ENCODE measurements at regions not wholly inside any gene's neighbourhood (a gene's known extent, or its start where the extent isn't known, plus 50 kb on each side); places are given as distances from the start of the nearest gene placed in this dataset.

DNA sequence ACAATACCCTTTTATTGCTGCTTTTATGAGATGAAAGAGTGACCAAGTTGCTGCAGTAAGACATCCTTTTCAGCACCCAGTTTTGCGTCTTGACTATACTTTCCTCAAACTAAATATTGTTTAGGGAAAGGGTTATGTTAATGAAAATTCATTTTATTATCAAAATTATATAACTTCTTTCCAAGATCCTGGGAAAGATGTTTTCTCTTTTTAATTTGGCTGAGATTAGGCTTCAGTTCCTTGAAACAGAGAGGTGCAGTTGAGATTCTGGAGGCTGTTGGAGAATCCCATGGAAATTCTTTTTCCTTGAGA lies 91.6 kb upstream of the KCNA3 start:
- intact Hi-C loops (cut with DNase I), result loop anchor here (5.0 to 10.0 kb wide), 3 partner anchors 134 to 241 kb away; no protein-coding TSS in a partner anchor
- Histone ChIP-seq H3K36me3 (no peaks in the 10 kb centered on the region), H3K27me3 (no peaks in the 10 kb centered on the region), H3K27ac (no peak overlapping the region), H3K4me1 (no peaks in the 10 kb centered on the region), H3K9me3 (no peaks in the 10 kb centered on the region), H3K4me3 (no peak overlapping the region), H3K9ac (ENCODE audit: low read depth in 2 of 2, low read length in 2 of 2) (no peak overlapping the region)
- DNase-seq, result no peak
- TF ChIP-seq, protein P1, sequence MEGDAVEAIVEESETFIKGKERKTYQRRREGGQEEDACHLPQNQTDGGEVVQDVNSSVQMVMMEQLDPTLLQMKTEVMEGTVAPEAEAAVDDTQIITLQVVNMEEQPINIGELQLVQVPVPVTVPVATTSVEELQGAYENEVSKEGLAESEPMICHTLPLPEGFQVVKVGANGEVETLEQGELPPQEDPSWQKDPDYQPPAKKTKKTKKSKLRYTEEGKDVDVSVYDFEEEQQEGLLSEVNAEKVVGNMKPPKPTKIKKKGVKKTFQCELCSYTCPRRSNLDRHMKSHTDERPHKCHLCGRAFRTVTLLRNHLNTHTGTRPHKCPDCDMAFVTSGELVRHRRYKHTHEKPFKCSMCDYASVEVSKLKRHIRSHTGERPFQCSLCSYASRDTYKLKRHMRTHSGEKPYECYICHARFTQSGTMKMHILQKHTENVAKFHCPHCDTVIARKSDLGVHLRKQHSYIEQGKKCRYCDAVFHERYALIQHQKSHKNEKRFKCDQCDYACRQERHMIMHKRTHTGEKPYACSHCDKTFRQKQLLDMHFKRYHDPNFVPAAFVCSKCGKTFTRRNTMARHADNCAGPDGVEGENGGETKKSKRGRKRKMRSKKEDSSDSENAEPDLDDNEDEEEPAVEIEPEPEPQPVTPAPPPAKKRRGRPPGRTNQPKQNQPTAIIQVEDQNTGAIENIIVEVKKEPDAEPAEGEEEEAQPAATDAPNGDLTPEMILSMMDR (IDR thresholded peaks at IDR 0.05), result no peak

DNA sequence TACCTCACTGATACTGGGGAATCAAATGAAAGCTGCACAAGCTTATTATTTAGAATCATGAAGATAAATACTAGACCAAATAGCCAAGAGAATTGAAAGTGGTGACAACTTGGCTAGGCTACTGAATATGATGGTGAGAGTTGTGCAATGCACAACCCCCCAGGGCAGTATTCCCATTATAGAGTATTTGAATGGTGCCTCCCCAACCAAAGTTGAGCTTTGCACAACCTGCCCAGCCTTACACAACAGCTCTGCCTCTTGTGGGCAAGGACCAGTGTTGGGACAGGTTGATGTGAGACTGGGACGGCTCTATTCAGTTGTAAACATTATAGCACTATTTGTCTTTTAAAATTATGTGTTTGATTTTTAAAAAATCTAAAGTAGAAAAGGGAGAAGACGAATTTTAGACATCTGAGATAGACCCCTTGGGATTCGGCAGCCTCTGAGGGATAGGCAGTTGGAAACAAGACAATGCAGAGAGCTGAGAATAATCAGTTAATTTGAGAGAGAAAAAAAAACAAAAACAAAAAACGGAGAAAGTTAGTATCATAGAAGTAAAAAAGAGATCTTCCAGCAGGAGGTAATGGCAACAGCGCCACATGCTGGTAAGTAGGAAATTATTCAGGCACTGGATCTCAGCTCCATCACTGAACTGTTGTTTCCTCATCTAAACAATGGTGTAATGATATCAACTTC lies 91.0 kb upstream of the KCNA3 start:
- Histone ChIP-seq H3K36me3 (no peaks in the 10 kb centered on the region), H3K27me3 (no peaks in the 10 kb centered on the region), H3K4me1 (no peaks in the 10 kb centered on the region), H3K4me3 (no peak overlapping the region), H3K9me3 (no peaks in the 10 kb centered on the region), H3K9ac (ENCODE audit: low read depth in 2 of 2, low read length in 2 of 2) (no peak overlapping the region), H3K27ac (no peak overlapping the region)
- TF ChIP-seq, protein P1 (IDR thresholded peaks at IDR 0.05), result peak; percentile 63
- peak; percentile 20 for DNase-seq
- intact Hi-C loops (cut with DNase I), result loop anchor here (5.0 to 10.0 kb wide), 3 partner anchors 133 to 241 kb away; no protein-coding TSS in a partner anchor

DNA sequence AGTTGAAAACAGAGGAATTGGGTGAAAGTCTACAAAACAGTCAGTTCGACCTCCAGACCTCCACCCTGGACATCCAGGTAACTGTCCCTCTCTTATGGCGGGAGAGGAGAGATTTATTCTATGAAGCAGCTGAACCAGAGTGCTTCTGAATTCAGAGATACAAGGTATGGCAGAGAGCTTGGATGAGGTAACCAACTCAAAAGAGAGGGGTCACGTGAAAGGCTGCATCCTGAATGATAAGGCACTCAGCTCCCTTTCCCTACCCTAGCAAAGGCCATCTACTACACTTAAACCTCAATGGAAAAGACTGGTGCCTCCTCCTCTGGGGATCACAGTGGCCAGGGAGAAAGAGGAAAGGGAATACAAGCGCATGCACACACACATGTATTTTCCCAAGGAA lies 88.4 kb upstream of the KCNA3 start:
- TF ChIP-seq, protein P1 (IDR thresholded peaks at IDR 0.05), result no peak
- H3K27ac ChIP-seq, result no peak overlapping the region
- H3K9me3 ChIP-seq, result no peaks in the 10 kb centered on the region
- no peak overlapping the region for H3K4me3 ChIP-seq
- intact Hi-C loops (cut with DNase I), result loop anchor here (10.0 kb wide), 1 partner anchor 238 kb away; no protein-coding TSS in a partner anchor
- no peaks in the 10 kb centered on the region for H3K27me3 ChIP-seq
- no peak for DNase-seq
- no peak overlapping the region for H3K9ac ChIP-seq (ENCODE audit: low read depth in 2 of 2, low read length in 2 of 2)
- H3K4me1 ChIP-seq, result no peaks in the 10 kb centered on the region
- no peaks in the 10 kb centered on the region for H3K36me3 ChIP-seq

DNA sequence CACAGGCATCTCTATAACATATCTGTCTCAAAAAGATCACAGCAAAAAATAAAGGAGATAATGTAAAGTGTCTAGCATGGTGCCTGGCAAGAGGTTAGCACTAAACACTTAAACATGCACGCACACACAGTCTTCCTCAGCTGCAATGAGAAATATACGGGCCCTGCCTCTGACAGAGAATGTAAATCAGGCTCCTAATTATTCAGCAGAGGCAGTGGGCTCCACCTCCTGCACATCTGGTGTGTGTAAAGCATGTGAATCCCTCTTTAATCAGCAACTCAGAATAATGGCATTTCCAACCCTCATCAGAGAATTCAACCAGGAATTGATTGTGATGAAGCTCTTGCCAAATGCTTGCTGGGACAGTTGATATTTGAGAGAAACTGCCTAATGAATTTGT lies 85.6 kb upstream of the KCNA3 start:
- no peaks in the 10 kb centered on the region for H3K4me1 ChIP-seq
- H3K36me3 ChIP-seq, result no peaks in the 10 kb centered on the region
- H3K27me3 ChIP-seq, result no peaks in the 10 kb centered on the region
- no peak overlapping the region for H3K4me3 ChIP-seq
- no peaks in the 10 kb centered on the region for H3K9me3 ChIP-seq
- TF ChIP-seq, protein P1 (IDR thresholded peaks at IDR 0.05), result no peak
- DNase-seq, result no peak
- no peak overlapping the region for H3K9ac ChIP-seq (ENCODE audit: low read depth in 2 of 2, low read length in 2 of 2)
- no peak overlapping the region for H3K27ac ChIP-seq
- intact Hi-C loops (cut with DNase I), result loop anchor here (10.0 kb wide), 1 partner anchor 236 kb away; no protein-coding TSS in a partner anchor

DNA sequence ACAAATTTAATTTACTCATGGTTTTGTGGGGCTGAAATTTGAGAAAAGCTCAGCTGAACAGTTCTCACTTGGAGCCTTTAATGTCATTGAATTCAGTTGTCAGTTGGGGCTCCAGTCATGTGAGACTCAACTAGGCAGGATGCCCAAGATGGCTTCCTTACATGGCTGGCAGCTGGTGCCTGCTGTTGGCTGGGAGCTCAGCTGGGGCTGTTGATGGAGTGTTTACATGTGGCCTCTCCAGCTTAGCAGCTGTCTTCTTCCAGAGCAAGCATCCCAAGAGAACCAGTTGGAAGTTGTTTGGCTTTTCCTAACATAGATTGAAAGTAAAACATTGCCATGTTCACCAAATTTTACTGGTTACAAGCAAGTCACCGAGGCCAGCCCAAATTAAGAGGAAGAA lies 81.8 kb upstream of the KCNA3 start:
- DNase-seq, result no peak
- TF ChIP-seq, protein P1 (IDR thresholded peaks at IDR 0.05), result no peak
- Histone ChIP-seq H3K27me3 (no peaks in the 10 kb centered on the region), H3K27ac (no peak overlapping the region), H3K4me3 (no peak overlapping the region), H3K9ac (ENCODE audit: low read depth in 2 of 2, low read length in 2 of 2) (no peak overlapping the region), H3K9me3 (no peaks in the 10 kb centered on the region), H3K4me1 (no peaks in the 10 kb centered on the region), H3K36me3 (no peaks in the 10 kb centered on the region)
- intact Hi-C loops (cut with DNase I), result no loop called here

All from colonic mucosa (tissue), 4 donors.